H9 (cell line): ENCODE measurements at regions not wholly inside any gene's neighbourhood (a gene's known extent, or its start where the extent isn't known, plus 50 kb on each side); places are given as distances from the start of the nearest gene placed in this dataset.

Experiments used
- DNase-seq: peaks from one replicate; pipeline ENCODE4 v3.0.0-alpha.2; 2017
- H2AFZ ChIP-seq: one replicate; pipeline ENCODE4 v1.6.1; 2013; ENCODE audit warnings: mild to moderate bottlenecking, low read length, control low read depth, moderate library complexity
- H2AK5ac ChIP-seq: 2 replicates; pipeline ENCODE4 v1.6.1; 2013; ENCODE audit warnings: low read length, control low read depth, mixed read lengths; ENCODE audit not compliant: insufficient read length
- H2BK120ac ChIP-seq: one replicate; pipeline ENCODE4 v1.6.1; 2013; ENCODE audit warnings: low read depth, mild to moderate bottlenecking, low read length, control low read depth, inconsistent platforms; ENCODE audit not compliant: poor library complexity, severe bottlenecking
- H2BK12ac ChIP-seq: 2 replicates; pipeline ENCODE4 v1.6.1; 2013; ENCODE audit warnings: low read length, control low read depth, mixed read lengths, low read depth; ENCODE audit not compliant: insufficient read length
- H2BK15ac ChIP-seq: 2 replicates; pipeline ENCODE4 v1.6.1; 2013; ENCODE audit warnings: low read depth, low read length, control low read depth
- H2BK20ac ChIP-seq: one replicate; pipeline ENCODE4 v1.6.1; 2013; ENCODE audit warnings: low read depth, mild to moderate bottlenecking, low read length, control low read depth, inconsistent platforms; ENCODE audit not compliant: poor library complexity, severe bottlenecking
- H2BK5ac ChIP-seq: 2 replicates; pipeline ENCODE4 v1.6.1; 2013; ENCODE audit warnings: low read length, control low read depth, mixed read lengths; ENCODE audit not compliant: insufficient read length
- H3K14ac ChIP-seq: 2 replicates; pipeline ENCODE4 v1.6.1; 2013; ENCODE audit warnings: low read length, control low read depth; ENCODE audit not compliant: insufficient read depth
- H3K18ac ChIP-seq: 2 replicates; pipeline ENCODE4 v1.6.1; 2013; ENCODE audit warnings: low read depth, mild to moderate bottlenecking, mixed read lengths, low read length, control low read depth; ENCODE audit not compliant: insufficient read length
- H3K23ac ChIP-seq: 2 replicates; pipeline ENCODE4 v1.6.1; 2013; ENCODE audit warnings: low read length, control low read depth, mixed read lengths, low read depth; ENCODE audit not compliant: insufficient read length
- H3K23me2 ChIP-seq: 2 replicates; pipeline ENCODE4 v1.6.1; 2013; ENCODE audit warnings: low read depth, mild to moderate bottlenecking, mixed read lengths, low read length, control low read depth; ENCODE audit not compliant: insufficient read length, poor library complexity, severe bottlenecking
- H3K27ac ChIP-seq: 2 replicates; pipeline ENCODE4 v1.5.1; 2013; ENCODE audit warnings: low read length, control low read depth, mixed read lengths, low read depth; ENCODE audit not compliant: insufficient read length
- H3K27me3 ChIP-seq: 2 replicates; pipeline ENCODE4 v1.6.1; 2013; ENCODE audit warnings: low read length, control low read depth, inconsistent platforms; ENCODE audit not compliant: insufficient read depth
- H3K4ac ChIP-seq: 2 replicates; pipeline ENCODE4 v1.6.1; 2013; ENCODE audit warnings: low read depth, mild to moderate bottlenecking, control low read depth, inconsistent platforms, low read length, moderate library complexity
- H3K4me1 ChIP-seq: 2 replicates; pipeline ENCODE4 v1.6.1; 2013; ENCODE audit warnings: low read length, control low read depth, inconsistent platforms; ENCODE audit not compliant: insufficient read depth
- H3K4me2 ChIP-seq: 2 replicates; pipeline ENCODE4 v1.6.1; 2013; ENCODE audit warnings: low read length, control low read depth, mixed read lengths; ENCODE audit not compliant: insufficient read length, insufficient read depth
- H3K56ac ChIP-seq: 2 replicates; pipeline ENCODE4 v1.6.1; 2013; ENCODE audit warnings: low read depth, mild to moderate bottlenecking, mixed read lengths, low read length, control low read depth; ENCODE audit not compliant: insufficient read length
- H3K79me1 ChIP-seq: 2 replicates; pipeline ENCODE4 v1.6.1; 2013; ENCODE audit warnings: low read depth, mild to moderate bottlenecking, moderate library complexity, low read length, control low read depth, inconsistent platforms; ENCODE audit not compliant: insufficient read depth, poor library complexity, severe bottlenecking
- H3K79me2 ChIP-seq: 2 replicates; pipeline ENCODE4 v1.6.1; 2013; ENCODE audit warnings: low read length, control low read depth, inconsistent platforms; ENCODE audit not compliant: insufficient read depth
- H3K9ac ChIP-seq: 2 replicates; pipeline ENCODE4 v1.6.1; 2013; ENCODE audit warnings: low read length, control low read depth, mixed read lengths; ENCODE audit not compliant: insufficient read length; ENCODE audit errors: extremely low read depth
- H3K9me3 ChIP-seq: one replicate; pipeline ENCODE4 v1.6.1; 2013; ENCODE audit warnings: low read depth, low read length, inconsistent platforms; ENCODE audit not compliant: control insufficient read depth
- H3T11ph ChIP-seq: one replicate; pipeline ENCODE4 v1.6.1; 2013; ENCODE audit warnings: mild to moderate bottlenecking, low read length, control low read depth, inconsistent platforms
- H4K20me1 ChIP-seq: one replicate; pipeline ENCODE4 v1.6.1; 2013; ENCODE audit not compliant: control insufficient read depth, insufficient read length, insufficient read depth
- H4K5ac ChIP-seq: 2 replicates; pipeline ENCODE4 v1.6.1; 2013; ENCODE audit warnings: low read depth, mild to moderate bottlenecking, mixed read lengths, low read length, control low read depth; ENCODE audit not compliant: insufficient read length
- H4K8ac ChIP-seq: replicated peaks from 2 replicates; pipeline ENCODE4 v1.6.1; 2013; ENCODE audit warnings: low read length, control low read depth, mixed read lengths, low read depth; ENCODE audit not compliant: insufficient read length
- H4K91ac ChIP-seq: 2 replicates; pipeline ENCODE4 v1.6.1; 2013; ENCODE audit warnings: low read depth, mild to moderate bottlenecking, moderate library complexity, mixed read lengths, low read length, control low read depth; ENCODE audit not compliant: insufficient read length
- H3K27ac Mint-ChIP-seq, 3 experiments: 2 replicates in 2 of 3; 3 replicates in 1 of 3; pipeline ENCODE4 v1.8.0; 2020 to 2021; ENCODE audit warnings: mixed read lengths in 3 of 3, mild to moderate bottlenecking in 1 of 3, moderate library complexity in 1 of 3
- H3K27me3 Mint-ChIP-seq: 2 replicates; pipeline ENCODE4 v1.8.0; 2021; ENCODE audit warnings: low read depth, mild to moderate bottlenecking, moderate library complexity, mixed read lengths
- H3K36me3 Mint-ChIP-seq, 3 experiments: 2 replicates in 2 of 3; 3 replicates in 1 of 3; pipeline ENCODE4 v1.8.0; 2020 to 2021; ENCODE audit warnings: low read depth in 3 of 3, mixed read lengths in 3 of 3; ENCODE audit not compliant: insufficient read depth in 1 of 3
- H3K4me1 Mint-ChIP-seq, 2 experiments: 2 replicates each; pipeline ENCODE4 v1.8.0; 2020; ENCODE audit warnings: mixed read lengths in 2 of 2
- H3K4me3 Mint-ChIP-seq, 2 experiments: 2 replicates in 1 of 2; 3 replicates in 1 of 2; pipeline ENCODE4 v1.8.0; 2020 to 2021; ENCODE audit warnings: mild to moderate bottlenecking in 2 of 2, mixed read lengths in 2 of 2, moderate library complexity in 1 of 2
- H3K9me3 Mint-ChIP-seq, 2 experiments: 2 replicates in 1 of 2; 3 replicates in 1 of 2; pipeline ENCODE4 v1.8.0; 2020; ENCODE audit warnings: mild to moderate bottlenecking in 2 of 2, mixed read lengths in 2 of 2, moderate library complexity in 1 of 2
- CTCF ChIP-seq: fragments of 200-600 bp; sonication (generic); conservative IDR thresholded peaks from 3 replicates; pipeline ENCODE4 v1.8.0; 2021; ENCODE audit warnings: antibody characterized with exemption, mild to moderate bottlenecking
- WGBS: extraction: QIAGEN DNeasy Blood & Tissue Kit; methylation state at CpG from one replicate; pipeline ENCODE4 v1.1.7; 2013; ENCODE audit warnings: missing lambda C conversion rate, low lambda C conversion rate, mixed read lengths; ENCODE audit not compliant: insufficient read length; ENCODE audit errors: extremely low coverage; 5-methylcytosine and 5-hydroxymethylcytosine counted together

DNA sequence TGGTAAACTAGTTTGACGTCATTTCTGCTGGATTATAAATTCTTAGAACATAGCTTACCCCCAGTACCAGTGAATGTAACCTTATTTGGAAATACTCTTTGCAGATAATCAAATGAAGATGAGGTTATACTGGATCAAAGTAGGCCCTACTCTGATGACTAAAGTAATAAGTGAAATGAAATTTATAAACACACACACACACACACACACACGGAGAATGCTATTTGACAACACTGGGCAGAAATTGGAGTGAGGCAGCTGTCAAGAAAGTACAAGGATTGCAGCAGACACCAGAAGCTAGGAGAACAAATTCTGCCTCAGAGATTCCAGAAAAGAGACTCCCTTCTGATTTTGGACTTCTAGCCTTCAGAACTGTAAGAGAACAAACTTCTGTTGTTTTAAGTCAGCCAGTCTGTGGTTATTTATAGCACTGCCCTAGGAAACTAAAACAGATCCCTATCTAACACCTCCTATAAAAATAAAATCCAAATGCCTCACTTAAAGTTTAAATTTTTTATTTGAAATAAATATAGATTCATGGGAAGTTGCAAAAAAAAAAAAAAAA, 448.6 kb downstream of the PCDH18 start:
- Histone ChIP-seq H3K79me2 (no peaks in the 10 kb centered on the region), H3K9ac (no peak overlapping the region), H3K4me1 (no peaks in the 10 kb centered on the region), H3T11ph (no peak overlapping the region), H4K20me1 (no peaks in the 10 kb centered on the region), H2AFZ (no peak overlapping the region), H2BK120ac (no peak overlapping the region), H3K27me3 (no peaks in the 10 kb centered on the region), H3K18ac (no peak overlapping the region), H2BK15ac (no peak overlapping the region), H2AK5ac (no peak overlapping the region), H3K4ac (no peak overlapping the region), H2BK12ac (no peak overlapping the region), H3K79me1 (no peaks in the 10 kb centered on the region), H2BK20ac (no peak overlapping the region), H3K4me2 (no peak overlapping the region), H3K56ac (no peak overlapping the region), H3K23me2 (no peaks in the 10 kb centered on the region), H4K8ac (no peak overlapping the region), H3K14ac (no peak overlapping the region), H3K9me3 (no peaks in the 10 kb centered on the region), H4K5ac (no peak overlapping the region), H3K23ac (no peak overlapping the region), H4K91ac (no peak overlapping the region), H3K27ac (no peak overlapping the region), H2BK5ac (no peak overlapping the region)
- no peaks in the 10 kb centered on the region for H3K4me1 Mint-ChIP-seq
- H3K4me3 Mint-ChIP-seq: no peak overlapping the region
- H3K36me3 Mint-ChIP-seq: no peaks in the 10 kb centered on the region
- DNase-seq: no peak
- no peaks in the 10 kb centered on the region for H3K9me3 Mint-ChIP-seq
- H3K27ac Mint-ChIP-seq: no peak overlapping the region; a peak in 1 of 7 replicates
- no peak for TF ChIP-seq CTCF
- H3K27me3 Mint-ChIP-seq: no peaks in the 10 kb centered on the region
- WGBS: no CpG with 5 or more reads among the region's 2 CpGs
